ENCODE measurements at regions not wholly inside any gene's neighbourhood (a gene's known extent, or its start where the extent isn't known, plus 50 kb on each side); places are given as distances from the start of the nearest gene placed in this dataset.

- H3K36me3 ChIP-seq (ENCODE audit: insufficient read depth, insufficient read length, low read length) = no peaks in the 10 kb centered on the region
These were observed 225.1 kb downstream of the EFNB2 start for GRCh38 chr13:106310291-106310865.

GRCh38 chr13:106306748-106307277 lies 228.6 kb downstream of the EFNB2 start:
- H3K27me3 ChIP-seq (ENCODE audit: insufficient read depth, insufficient read length) = no peaks in the 10 kb centered on the region
- H3K36me3 ChIP-seq (ENCODE audit: insufficient read depth, insufficient read length, low read length) = no peaks in the 10 kb centered on the region
- TF ChIP-seq ZNF274 (IDR thresholded peaks at IDR 0.05; ENCODE audit: low read depth, low read length) = no peak
- TF ChIP-seq SUZ12 (IDR thresholded peaks at IDR 0.05; ENCODE audit: extremely low read depth, insufficient read depth, insufficient read length) = no peak
- no peak for TF ChIP-seq YY1 (IDR thresholded peaks at IDR 0.05; ENCODE audit: insufficient read depth, insufficient read length)
- H3K4me1 ChIP-seq (ENCODE audit: insufficient read depth, insufficient read length) = no peaks in the 10 kb centered on the region
- H3K9me3 ChIP-seq (ENCODE audit: insufficient read depth, low read length) = no peaks in the 10 kb centered on the region
- H3K4me3 ChIP-seq (ENCODE audit: insufficient read length, low read depth) = no peak overlapping the region
- DNase-seq (ENCODE audit: low read depth, low spot score) = no peak
- H3K9ac ChIP-seq (ENCODE audit: insufficient read length, low read depth) = no peak overlapping the region

More at GRCh38 chr13:106310291-106310865, 225.1 kb downstream of the EFNB2 start:
- H3K4me3 ChIP-seq (ENCODE audit: insufficient read length, low read depth) = no peak overlapping the region
- TF ChIP-seq YY1 (IDR thresholded peaks at IDR 0.05; ENCODE audit: insufficient read depth, insufficient read length) = no peak
- no peak for TF ChIP-seq ZNF274 (IDR thresholded peaks at IDR 0.05; ENCODE audit: low read depth, low read length)
- TF ChIP-seq SUZ12 (IDR thresholded peaks at IDR 0.05; ENCODE audit: extremely low read depth, insufficient read depth, insufficient read length) = no peak
- H3K27me3 ChIP-seq (ENCODE audit: insufficient read depth, insufficient read length) = no peaks in the 10 kb centered on the region
- H3K9ac ChIP-seq (ENCODE audit: insufficient read length, low read depth) = no peak overlapping the region
- DNase-seq (ENCODE audit: low read depth, low spot score) = no peak
- H3K9me3 ChIP-seq (ENCODE audit: insufficient read depth, low read length) = no peaks in the 10 kb centered on the region
- no peaks in the 10 kb centered on the region for H3K4me1 ChIP-seq (ENCODE audit: insufficient read depth, insufficient read length)

- TF ChIP-seq YY1 (IDR thresholded peaks at IDR 0.05; ENCODE audit: insufficient read depth, insufficient read length) (no peak), ZNF274 (IDR thresholded peaks at IDR 0.05; ENCODE audit: low read depth, low read length) (no peak), SUZ12 (IDR thresholded peaks at IDR 0.05; ENCODE audit: extremely low read depth, insufficient read depth, insufficient read length) (no peak)
- H3K36me3 ChIP-seq (ENCODE audit: insufficient read depth, insufficient read length, low read length) = no peaks in the 10 kb centered on the region
- H3K4me1 ChIP-seq (ENCODE audit: insufficient read depth, insufficient read length) = no peaks in the 10 kb centered on the region
- H3K9ac ChIP-seq (ENCODE audit: insufficient read length, low read depth) = no peak overlapping the region
- no peak for DNase-seq (ENCODE audit: low read depth, low spot score)
- H3K9me3 ChIP-seq (ENCODE audit: insufficient read depth, low read length) = no peaks in the 10 kb centered on the region; the same call in 1 of the 2 replicates
- no peaks in the 10 kb centered on the region for H3K27me3 ChIP-seq (ENCODE audit: insufficient read depth, insufficient read length)
- H3K4me3 ChIP-seq (ENCODE audit: insufficient read length, low read depth) = no peak overlapping the region
These were observed 232.6 kb downstream of the EFNB2 start for GRCh38 chr13:106302843-106303242.

GRCh38 chr13:106302011-106302410 lies 233.5 kb downstream of the EFNB2 start:
- no peaks in the 10 kb centered on the region; the same call in 1 of the 2 replicates for H3K9me3 ChIP-seq (ENCODE audit: insufficient read depth, low read length)
- peak; percentile 54 for DNase-seq (ENCODE audit: low read depth, low spot score)
- no peak overlapping the region for H3K4me3 ChIP-seq (ENCODE audit: insufficient read length, low read depth)
- H3K4me1 ChIP-seq (ENCODE audit: insufficient read depth, insufficient read length) = no peaks in the 10 kb centered on the region
- no peaks in the 10 kb centered on the region for H3K27me3 ChIP-seq (ENCODE audit: insufficient read depth, insufficient read length)
- no peaks in the 10 kb centered on the region for H3K36me3 ChIP-seq (ENCODE audit: insufficient read depth, insufficient read length, low read length)
- TF ChIP-seq SUZ12 (IDR thresholded peaks at IDR 0.05; ENCODE audit: extremely low read depth, insufficient read depth, insufficient read length) = no peak
- TF ChIP-seq YY1 (IDR thresholded peaks at IDR 0.05; ENCODE audit: insufficient read depth, insufficient read length) = no peak
- TF ChIP-seq ZNF274 (IDR thresholded peaks at IDR 0.05; ENCODE audit: low read depth, low read length) = no peak
- no peak overlapping the region for H3K9ac ChIP-seq (ENCODE audit: insufficient read length, low read depth)

- H3K9ac ChIP-seq (ENCODE audit: insufficient read length, low read depth) = no peak overlapping the region
- H3K36me3 ChIP-seq (ENCODE audit: insufficient read depth, insufficient read length, low read length) = no peaks in the 10 kb centered on the region
- no peaks in the 10 kb centered on the region for H3K4me1 ChIP-seq (ENCODE audit: insufficient read depth, insufficient read length)
- DNase-seq (ENCODE audit: low read depth, low spot score) = no peak
- no peak overlapping the region for H3K4me3 ChIP-seq (ENCODE audit: insufficient read length, low read depth)
- no peaks in the 10 kb centered on the region for H3K27me3 ChIP-seq (ENCODE audit: insufficient read depth, insufficient read length)
- TF ChIP-seq ZNF274 (IDR thresholded peaks at IDR 0.05; ENCODE audit: low read depth, low read length) = no peak
- TF ChIP-seq SUZ12 (IDR thresholded peaks at IDR 0.05; ENCODE audit: extremely low read depth, insufficient read depth, insufficient read length) = no peak
- no peak for TF ChIP-seq YY1 (IDR thresholded peaks at IDR 0.05; ENCODE audit: insufficient read depth, insufficient read length)
- H3K9me3 ChIP-seq (ENCODE audit: insufficient read depth, low read length) = no peaks in the 10 kb centered on the region; the same call in 1 of the 2 replicates
These were observed 235.8 kb downstream of the EFNB2 start for GRCh38 chr13:106299621-106300020.

GRCh38 chr13:106297283-106297682 lies 238.2 kb downstream of the EFNB2 start:
- H3K9me3 ChIP-seq (ENCODE audit: insufficient read depth, low read length) = no peaks in the 10 kb centered on the region; the same call in 1 of the 2 replicates
- H3K27me3 ChIP-seq (ENCODE audit: insufficient read depth, insufficient read length) = no peaks in the 10 kb centered on the region
- H3K4me1 ChIP-seq (ENCODE audit: insufficient read depth, insufficient read length) = no peaks in the 10 kb centered on the region
- DNase-seq (ENCODE audit: low read depth, low spot score) = no peak
- no peaks in the 10 kb centered on the region for H3K36me3 ChIP-seq (ENCODE audit: insufficient read depth, insufficient read length, low read length)
- no peak overlapping the region for H3K9ac ChIP-seq (ENCODE audit: insufficient read length, low read depth)
- TF ChIP-seq ZNF274 (IDR thresholded peaks at IDR 0.05; ENCODE audit: low read depth, low read length) (no peak), YY1 (IDR thresholded peaks at IDR 0.05; ENCODE audit: insufficient read depth, insufficient read length) (no peak), SUZ12 (IDR thresholded peaks at IDR 0.05; ENCODE audit: extremely low read depth, insufficient read depth, insufficient read length) (no peak)
- H3K4me3 ChIP-seq (ENCODE audit: insufficient read length, low read depth) = no peak overlapping the region

- Histone ChIP-seq H3K4me3 (ENCODE audit: insufficient read length, low read depth) (no peak overlapping the region), H3K27me3 (ENCODE audit: insufficient read depth, insufficient read length) (no peaks in the 10 kb centered on the region), H3K36me3 (ENCODE audit: insufficient read depth, insufficient read length, low read length) (no peaks in the 10 kb centered on the region), H3K9me3 (ENCODE audit: insufficient read depth, low read length) (no peaks in the 10 kb centered on the region; the same call in 1 of the 2 replicates), H3K4me1 (ENCODE audit: insufficient read depth, insufficient read length) (no peaks in the 10 kb centered on the region), H3K9ac (ENCODE audit: insufficient read length, low read depth) (no peak overlapping the region)
- TF ChIP-seq ZNF274 (IDR thresholded peaks at IDR 0.05; ENCODE audit: low read depth, low read length) (no peak), YY1 (IDR thresholded peaks at IDR 0.05; ENCODE audit: insufficient read depth, insufficient read length) (no peak), SUZ12 (IDR thresholded peaks at IDR 0.05; ENCODE audit: extremely low read depth, insufficient read depth, insufficient read length) (no peak)
- no peak for DNase-seq (ENCODE audit: low read depth, low spot score)
These were observed 238.7 kb downstream of the EFNB2 start for GRCh38 chr13:106296723-106297122.
